Right ventricle myocardium superior (tissue), 1 donor: ENCODE measurements at regions not wholly inside any gene's neighbourhood (a gene's known extent, or its start where the extent isn't known, plus 50 kb on each side); places are given as distances from the start of the nearest gene placed in this dataset.

Experiments used
- ATAC-seq: fragments of 200-7000 bp; cut with Tn5 transposase; one replicate; pipeline ENCODE4 v1.9.1; 2020; ENCODE audit warnings: mild to moderate bottlenecking; ENCODE audit not compliant: poor library complexity
- DNase-seq: peaks from one replicate; pipeline ENCODE4 v3.0.0-alpha.2; 2020
- intact Hi-C: fragments of 100-400 bp; cut with DNase I; formaldehyde crosslinking; loops from one replicate; pipeline ENCODE4 v1.11.2; 2022
- donor health status: DM: no; HTN: yes; CAD: no; lungs with severe emphysema.

DNA sequence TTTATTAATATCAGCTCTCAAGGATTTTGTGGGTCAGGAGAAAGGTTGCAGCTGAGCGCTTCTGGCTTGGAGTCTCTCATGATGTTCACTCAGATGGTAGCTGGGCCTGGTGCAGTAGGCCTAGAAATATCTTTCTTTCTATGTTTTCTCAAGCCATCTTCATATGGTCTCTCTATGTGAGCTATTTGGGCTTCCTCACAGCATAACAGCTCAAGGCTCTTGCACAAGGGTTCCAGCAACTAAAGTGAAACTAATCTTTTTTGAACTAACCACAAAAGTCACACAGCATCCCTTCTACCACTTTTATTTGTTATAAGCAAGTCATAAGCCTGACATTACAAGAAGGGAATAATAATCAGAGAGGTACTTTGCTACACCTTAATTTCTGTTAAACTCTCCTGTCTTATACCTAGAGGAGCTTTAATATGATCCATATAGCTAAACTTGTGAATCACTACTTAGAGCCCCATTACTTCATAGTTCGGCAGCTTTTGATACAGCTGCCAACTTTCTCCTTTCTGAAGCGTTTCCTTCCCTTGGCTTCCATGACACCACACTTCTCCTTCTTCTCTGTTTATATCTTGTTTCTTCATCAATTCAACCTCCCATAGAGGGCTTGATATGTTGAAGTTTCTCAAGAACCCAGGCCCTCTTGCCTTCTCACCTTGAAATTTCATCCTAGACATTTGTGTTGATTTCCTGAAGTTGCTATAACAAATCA, 720.2 kb downstream of the LTN1 start:
- intact Hi-C loops, result no loop called here
- ATAC-seq, result no peak

DNA sequence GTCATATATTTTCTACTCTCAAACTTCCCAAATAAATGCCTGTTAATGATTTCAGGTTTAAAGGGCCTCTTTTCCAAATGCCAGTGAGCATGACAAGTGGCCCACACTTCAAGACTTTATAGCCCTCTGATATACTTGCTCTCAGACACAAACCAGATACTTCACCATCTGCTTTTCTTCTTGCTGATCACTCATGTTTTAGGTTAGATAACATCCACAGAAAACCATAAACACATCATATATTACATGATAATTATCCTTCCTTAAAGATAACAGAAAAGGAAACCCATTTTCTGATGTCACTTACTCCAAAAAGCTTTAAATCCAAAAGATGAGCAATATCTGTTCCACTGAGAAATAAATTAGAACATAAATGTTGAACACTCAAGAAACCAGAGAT, 723.5 kb downstream of the LTN1 start:
- intact Hi-C loops, result no loop called here
- ATAC-seq (no peak), DNase-seq (no peak)

More for the DNA sequence above, 720.2 kb downstream of the LTN1 start:
- DNase-seq, result no peak

DNA sequence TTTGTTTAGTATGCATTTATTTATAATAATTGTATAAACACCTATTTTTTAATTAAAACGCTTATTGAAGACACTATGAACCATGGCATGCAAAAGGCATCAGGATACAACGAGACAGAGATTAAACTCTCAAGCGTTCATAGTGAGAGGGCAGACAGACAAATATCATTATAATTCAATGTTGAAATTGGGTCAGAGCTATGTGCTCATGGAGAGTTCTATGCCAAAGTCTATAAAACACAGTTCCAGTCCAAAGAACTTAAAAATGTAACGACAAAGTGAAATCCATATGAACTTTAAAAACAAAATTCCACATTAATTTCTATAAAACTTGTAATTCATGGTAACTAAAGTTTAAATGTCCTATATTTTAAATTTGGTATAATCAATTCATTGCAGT, 724.0 kb downstream of the LTN1 start:
- no peak for DNase-seq
- intact Hi-C loops, result no loop called here
- ATAC-seq, result no peak

DNA sequence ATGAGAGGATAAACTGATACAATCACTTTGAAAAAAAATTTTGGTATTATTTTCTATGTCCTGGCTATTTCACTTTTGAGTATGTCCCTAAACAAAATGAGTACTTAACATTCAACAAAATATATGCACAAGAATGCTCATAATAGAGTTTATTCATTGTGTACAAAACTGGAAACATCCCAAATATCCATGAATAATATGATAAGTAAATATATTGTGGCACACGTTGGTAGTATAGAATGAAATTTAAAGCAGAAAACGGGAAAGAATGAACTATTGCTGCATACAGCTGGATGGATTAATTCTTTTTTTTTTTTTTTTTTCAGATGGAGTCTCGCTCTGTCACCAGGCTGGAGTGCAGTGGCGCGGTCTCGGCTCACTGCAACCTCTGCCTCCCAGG, 725.2 kb downstream of the LTN1 start:
- ATAC-seq, result no peak
- no peak for DNase-seq
- intact Hi-C loops, result no loop called here

DNA sequence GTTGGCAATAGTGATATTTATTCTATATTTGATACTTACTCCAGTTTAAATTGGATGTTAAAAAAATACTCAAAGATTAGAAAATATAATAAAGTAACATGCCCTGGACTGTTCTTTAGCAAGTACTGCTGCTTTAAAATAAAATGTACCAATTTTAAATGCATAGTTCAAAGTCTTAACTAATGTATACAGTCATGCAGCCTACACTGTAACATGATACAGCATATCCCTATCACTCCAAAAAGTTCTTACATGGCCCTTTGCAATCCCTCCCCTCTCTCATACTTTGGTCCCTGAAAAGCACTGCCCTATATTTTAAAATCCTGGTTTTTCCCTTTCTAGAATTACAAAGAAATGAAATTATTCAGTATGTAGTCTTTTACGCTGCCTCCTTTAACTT, 726.6 kb downstream of the LTN1 start:
- ATAC-seq, result no peak
- DNase-seq, result no peak
- intact Hi-C loops, result no loop called here

DNA sequence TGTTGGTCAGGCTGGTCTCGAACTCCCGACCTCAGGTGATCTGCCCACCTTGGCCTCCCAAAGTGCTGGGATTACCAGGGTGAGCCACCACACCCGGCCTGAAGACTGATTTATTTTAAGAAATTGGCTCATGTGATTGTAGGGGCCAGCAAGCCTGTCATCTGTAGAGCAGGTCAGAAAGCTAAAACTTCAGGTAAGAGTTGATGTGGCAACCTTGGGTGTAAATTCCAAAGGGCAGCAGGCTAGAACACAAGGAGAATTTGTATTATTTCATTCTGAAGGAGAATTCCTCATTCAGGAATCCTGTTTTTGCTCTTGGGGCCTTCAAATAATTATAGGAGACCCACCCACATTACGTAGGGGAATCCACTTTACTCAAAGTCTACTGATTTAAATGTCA, 728.7 kb downstream of the LTN1 start:
- ATAC-seq, result no peak
- intact Hi-C loops, result no loop called here
- no peak for DNase-seq

DNA sequence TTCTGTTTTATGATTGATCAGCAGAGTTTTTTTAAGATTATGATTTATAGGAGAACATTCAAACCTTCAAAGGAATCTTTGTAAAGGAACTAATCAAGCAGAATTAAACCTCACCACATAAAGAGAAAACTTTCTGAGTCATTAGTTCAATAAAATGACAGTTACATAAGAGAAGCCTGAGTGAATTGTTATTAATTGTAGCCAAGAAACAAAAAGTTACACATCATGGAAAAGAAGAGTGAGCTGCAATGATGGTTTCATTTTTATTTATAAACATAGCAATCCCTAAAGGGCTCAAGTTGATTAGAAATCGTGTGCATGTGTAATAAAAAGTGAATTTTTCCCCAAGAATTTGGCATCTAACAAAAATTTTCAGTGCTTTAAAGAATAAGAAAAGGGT, 731.4 kb downstream of the LTN1 start:
- intact Hi-C loops, result no loop called here
- ATAC-seq, result no peak
- DNase-seq, result no peak

DNA sequence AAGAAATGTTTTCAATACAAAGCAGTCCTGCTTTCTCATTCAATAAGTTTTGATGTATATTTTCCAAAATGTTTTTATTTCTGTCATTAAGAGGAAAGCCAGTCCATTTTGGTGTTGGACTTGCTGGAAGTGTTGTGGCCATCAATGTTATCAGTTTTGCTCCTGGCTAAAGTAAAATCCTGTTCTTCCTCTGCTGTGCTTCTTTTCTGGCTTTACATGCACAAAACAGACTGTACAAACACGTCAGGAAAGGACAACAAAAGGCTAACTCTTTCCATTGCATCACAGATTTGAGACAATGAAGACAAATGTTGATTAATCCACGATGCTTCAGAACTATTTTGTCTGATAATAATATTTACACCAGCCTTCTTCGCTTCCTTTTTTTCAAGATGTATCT, 735.4 kb downstream of the LTN1 start:
- intact Hi-C loops, result no loop called here
- DNase-seq, result no peak
- no peak for ATAC-seq

DNA sequence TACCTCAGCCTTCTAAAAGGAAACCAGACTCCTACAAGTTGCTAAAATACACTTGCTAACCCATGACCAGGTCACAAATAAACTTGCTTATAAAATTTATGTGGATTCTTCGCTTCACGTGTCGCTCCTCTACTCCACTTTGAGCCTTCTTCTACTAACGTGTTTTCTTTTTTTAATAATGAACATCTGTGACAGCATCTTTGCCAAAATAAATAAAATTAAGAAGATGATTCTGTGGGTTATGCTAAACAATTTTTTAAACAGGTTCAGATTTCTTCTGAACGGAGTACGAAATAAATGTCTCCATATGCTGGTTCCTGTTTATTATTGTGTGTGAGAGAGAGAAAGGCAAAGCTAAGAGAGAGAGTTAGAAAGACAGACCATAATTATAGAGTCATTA, 735.8 kb downstream of the LTN1 start:
- DNase-seq (no peak), ATAC-seq (no peak)
- intact Hi-C loops, result no loop called here

DNA sequence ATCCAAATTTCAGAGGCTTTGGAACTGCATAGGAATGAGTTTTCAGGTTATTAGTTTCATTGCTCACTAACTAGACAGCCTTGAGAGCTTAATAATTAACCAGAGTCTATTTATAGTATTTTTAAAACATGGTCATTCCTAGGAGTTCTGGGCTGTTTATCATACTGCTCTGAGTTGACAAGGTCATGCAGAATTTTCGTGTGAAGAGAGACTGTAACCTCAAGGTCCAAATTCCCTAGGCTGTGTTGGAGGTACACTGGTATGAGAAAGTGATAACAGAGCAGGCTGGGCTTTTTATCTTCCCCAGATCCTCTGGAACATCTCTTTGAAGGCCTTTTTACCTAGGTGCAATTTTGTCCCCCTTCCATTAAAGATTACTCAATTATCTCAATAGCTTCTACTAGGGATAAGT, 736.3 kb downstream of the LTN1 start:
- DNase-seq (no peak), ATAC-seq (peak; percentile 45)
- intact Hi-C loops, result no loop called here

DNA sequence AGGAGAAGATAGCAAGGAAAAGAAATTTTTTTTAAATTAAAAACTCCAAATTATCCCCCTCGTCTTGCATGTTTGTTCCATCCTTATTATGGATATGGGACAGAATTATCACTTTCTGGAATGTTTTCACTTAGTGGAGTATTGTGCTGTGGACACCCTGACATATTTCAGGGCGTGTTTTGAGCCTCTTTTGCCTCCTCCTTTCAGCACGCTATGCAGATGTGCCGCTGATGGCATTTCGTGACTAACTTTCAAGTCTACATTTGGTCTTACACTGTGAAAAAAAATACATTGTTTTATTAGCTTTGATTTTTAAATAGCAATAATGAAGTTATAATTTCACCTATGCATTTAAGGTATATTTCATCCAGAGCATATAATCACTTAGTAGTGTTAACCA, 738.7 kb downstream of the LTN1 start:
- ATAC-seq (no peak), DNase-seq (no peak)
- intact Hi-C loops, result no loop called here

DNA sequence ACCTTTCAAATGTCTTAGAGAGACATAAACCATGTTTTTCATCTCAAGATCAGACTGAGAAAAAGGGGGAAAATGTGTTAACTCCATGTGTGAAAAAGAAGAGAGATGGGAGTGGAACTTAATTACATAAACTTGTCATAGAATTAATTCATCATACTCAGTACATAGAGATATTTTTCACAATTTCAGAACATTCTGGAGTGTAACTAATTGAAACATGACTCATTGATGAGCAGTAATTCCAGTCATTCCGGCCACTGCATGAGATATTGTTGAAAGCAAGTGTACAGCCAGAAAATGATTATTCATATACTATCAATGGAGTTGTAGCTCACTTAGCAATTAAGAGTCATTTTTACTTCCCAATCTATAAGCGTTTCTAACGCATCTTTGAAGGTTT, 739.3 kb downstream of the LTN1 start:
- intact Hi-C loops, result no loop called here
- DNase-seq (no peak), ATAC-seq (no peak)

DNA sequence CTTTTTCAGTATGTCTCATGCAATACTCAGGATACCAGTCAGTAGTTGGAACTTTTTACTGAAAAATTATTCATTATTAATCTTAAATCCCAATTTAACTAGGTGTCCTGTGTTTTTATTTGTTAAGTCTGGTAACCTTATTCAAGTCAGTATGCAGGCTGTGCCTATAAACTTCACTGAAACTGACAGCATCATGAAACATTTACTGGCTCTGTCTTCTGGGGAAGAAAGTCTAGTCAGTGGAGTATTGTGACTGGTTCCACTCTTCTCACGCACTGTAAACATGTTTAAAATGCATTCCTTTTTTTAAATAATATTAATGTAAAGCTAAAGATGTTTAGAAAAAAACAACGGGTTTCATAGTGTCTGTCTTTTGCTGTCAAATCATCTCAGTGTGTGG, 739.7 kb downstream of the LTN1 start:
- ATAC-seq (no peak), DNase-seq (no peak)
- intact Hi-C loops, result no loop called here

DNA sequence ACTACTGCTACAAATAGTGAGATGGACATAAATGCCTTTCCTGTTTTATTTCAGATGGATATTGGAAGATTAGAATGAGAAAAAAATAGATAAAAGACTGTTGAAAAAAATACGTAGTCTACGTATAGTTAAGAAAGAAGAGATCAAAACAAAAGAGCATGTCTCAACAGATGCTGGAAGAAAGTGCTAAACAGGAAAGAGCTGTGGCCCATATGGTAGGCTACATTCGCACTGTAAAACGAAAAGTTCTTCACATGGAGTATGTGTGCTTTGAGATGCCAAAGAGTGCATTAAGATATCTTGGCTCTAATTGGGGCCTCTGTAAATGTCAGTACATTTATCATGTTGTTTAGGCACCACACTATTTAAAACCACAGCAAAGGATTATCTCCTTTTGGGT, 741.7 kb downstream of the LTN1 start:
- no peak for DNase-seq
- no peak for ATAC-seq
- intact Hi-C loops, result no loop called here

DNA sequence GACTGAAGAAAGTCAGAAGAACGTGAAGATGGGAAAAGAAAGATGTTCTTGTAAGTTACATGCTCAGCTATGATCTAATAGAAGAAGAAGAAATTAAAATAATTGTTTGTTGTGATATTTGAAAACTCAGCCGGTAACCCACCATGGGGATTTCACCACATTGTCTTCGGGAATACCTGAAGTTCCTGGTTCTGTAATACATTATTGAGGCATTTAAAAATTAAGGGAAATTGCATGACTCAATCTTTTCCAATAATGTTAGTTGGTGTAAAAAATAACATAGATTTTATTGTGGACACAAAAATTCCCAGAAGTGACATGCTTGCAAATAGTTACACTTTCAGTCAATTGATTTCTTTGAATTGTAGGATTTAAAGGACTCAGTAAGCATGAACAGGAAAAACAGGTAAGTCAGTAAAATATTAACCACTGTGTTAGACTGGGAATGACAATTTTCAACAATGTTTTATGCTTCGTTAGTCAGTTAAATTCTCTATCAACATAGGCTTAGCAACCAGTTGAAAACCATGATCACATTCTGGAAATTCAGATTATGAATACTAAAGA, 745.1 kb downstream of the LTN1 start:
- intact Hi-C loops, result no loop called here
- ATAC-seq (no peak), DNase-seq (no peak)

DNA sequence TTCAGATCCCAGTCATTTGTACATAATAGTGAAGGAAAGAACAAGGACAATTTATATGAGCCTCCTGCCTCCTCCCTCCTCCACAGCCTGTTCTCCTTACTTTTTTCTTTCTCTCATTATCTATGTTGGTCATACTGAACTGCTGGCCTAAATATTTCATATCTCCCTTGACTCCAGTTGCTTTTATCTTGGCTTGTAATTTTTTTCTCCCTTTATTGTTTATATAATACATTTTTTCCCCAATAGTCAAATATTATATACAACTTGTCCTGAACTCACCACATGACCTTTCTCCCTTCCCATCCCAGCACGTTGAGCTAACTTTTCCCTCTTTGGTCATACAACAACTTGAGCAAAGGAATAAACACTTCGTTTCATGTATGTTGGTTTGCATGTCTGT, 752.1 kb downstream of the LTN1 start:
- ATAC-seq, result no peak
- no peak for DNase-seq
- intact Hi-C loops, result no loop called here

DNA sequence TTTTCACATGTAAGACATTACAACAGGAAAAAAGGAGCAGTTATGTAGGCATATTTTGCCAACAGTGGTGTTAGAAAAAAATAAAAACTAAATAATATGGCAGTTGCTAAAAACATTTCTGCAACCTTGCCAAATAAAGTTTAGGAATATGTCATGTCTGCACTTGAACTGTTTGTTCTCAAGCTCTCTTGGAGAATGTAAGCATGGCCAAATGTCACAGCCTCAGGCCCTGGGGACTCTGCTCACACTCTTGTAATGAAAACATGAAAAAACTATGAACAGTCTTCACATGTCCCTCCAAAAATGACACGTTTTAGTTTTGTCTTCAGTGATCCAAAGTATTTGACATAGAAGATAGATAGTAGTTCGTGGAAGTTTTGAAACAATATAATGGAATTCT, 753.3 kb downstream of the LTN1 start:
- intact Hi-C loops, result no loop called here
- peak; percentile 82 for DNase-seq
- ATAC-seq, result peak; percentile 89

DNA sequence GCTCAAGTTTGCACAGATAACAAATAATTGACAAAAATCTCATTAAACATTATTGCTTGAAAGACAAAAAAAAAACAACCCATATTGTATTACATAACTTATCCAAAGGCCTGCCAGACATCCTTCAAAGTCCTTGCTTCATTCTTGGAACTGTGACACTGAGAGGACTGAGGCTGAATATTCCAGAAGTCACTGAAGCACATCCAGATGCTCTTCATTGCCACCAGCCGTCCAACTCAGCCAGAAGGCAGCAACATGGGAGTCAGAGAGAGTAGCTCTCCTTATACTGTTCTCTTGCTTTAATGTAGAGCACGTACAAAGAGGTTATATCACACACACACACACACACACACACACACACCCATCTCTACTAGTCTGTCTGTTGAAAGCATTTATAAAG, 755.0 kb downstream of the LTN1 start:
- intact Hi-C loops, result no loop called here
- DNase-seq (peak; percentile 47), ATAC-seq (peak; percentile 50)

DNA sequence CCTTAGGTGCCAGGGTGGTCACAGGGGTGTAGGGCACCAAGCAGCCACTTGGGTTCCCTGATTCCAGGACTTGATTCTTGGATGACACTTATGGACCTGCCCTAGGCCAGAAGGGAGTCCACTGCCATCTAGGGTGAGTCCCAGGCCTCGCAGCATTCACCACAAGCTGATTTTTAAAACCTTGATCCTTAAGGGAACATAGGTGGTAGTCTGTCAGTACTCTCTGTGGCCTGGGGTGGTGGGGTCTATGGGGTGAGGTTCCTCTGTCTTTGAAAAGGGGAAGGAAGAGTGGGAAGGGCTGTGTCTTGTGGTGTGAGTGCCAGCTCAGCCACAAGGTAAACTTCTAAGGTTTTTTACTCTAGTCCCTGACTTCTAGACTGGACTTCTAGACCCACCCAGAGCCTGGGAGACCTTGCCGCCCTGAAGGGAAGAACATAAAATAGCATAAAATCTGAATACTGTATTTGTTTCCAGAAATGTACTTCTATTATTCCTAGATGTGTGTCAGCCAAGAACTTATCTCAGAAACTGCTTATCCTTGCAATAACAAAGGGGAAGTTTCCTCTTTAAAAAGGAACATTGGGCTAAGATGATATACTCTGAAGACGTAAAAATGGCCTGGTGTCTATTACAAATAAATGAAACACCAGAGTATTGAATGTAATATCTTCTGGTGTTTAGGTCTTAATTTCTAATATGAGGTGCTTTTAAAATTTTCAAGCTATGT, 757.3 kb downstream of the LTN1 start:
- ATAC-seq (peak; percentile 22), DNase-seq (no peak)
- intact Hi-C loops, result no loop called here

DNA sequence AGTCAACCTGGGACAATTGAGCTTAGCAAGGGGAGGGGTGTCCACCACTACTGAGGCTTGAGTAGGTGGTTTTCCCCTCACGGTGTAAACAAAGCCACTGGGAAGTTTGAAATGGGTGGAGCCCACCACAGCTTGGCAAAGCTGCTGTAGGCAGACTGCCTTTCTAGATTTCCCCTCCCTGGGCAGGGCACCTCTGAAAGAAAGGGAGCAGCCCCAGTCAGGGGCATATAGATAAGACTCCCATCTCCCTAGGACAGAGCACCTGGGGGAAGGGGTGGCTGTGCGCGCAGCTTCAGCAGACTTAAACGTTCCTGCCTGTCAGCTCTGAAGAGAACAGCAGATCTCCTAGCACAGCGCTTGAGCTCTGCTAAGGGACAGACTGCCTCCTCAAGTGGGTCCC, 758.4 kb downstream of the LTN1 start:
- ATAC-seq, result no peak
- DNase-seq, result no peak
- intact Hi-C loops, result no loop called here
